GM12878 (cell line): ENCODE measurements at regions not wholly inside any gene's neighbourhood (a gene's known extent, or its start where the extent isn't known, plus 50 kb on each side); places are given as distances from the start of the nearest gene placed in this dataset.

Experiments
- ATAC-seq: fragments of 200-7000 bp; cut with Tn5 transposase; 3 replicates; pipeline ENCODE4 v1.9.1; 2020; ENCODE audit warnings: mild to moderate bottlenecking, moderate library complexity
- BruUV-seq: library from RNA; stranded (reverse); fragments of 400-500 nt; replicated peaks from 2 replicates; lab custom pipeline; 2021; lab: Mats Ljungman, UMichigan
- CTCF ChIA-PET: fragments of 300-600 bp; sonication (Branson Sonifier 250); formaldehyde crosslinking; extraction: SDS; loops from one replicate; lab custom pipeline; 2021; ENCODE audit warnings: inconsistent platforms; lab: Yijun Ruan, JAX
- POLR2A ChIA-PET: fragments of 350-600 bp; formaldehyde crosslinking; extraction: SDS; loops from one replicate; lab custom pipeline; 2021; ENCODE audit warnings: inconsistent platforms; lab: Charles Lee
- RAD21 ChIA-PET: fragments of 300-600 bp; sonication (Branson Sonifier 250); formaldehyde crosslinking; loops from one replicate; lab custom pipeline; 2023; ENCODE audit warnings: antibody characterized with exemption; ENCODE audit not compliant: unreplicated experiment; lab: Charles Lee
- SMC1A ChIA-PET: fragments of 300-600 bp; sonication (Branson Sonifier 250); formaldehyde crosslinking; loops from one replicate; lab custom pipeline; 2023; ENCODE audit not compliant: unreplicated experiment, uncharacterized antibody; lab: Charles Lee
- DNase-seq: peaks from one replicate; pipeline ENCODE4 v3.0.0-alpha.2; 2011; ENCODE audit warnings: low read depth, low spot score
- FAIRE-seq: peaks from 3 replicates; lab custom pipeline; 2011; peaks lifted over from hg19 to GRCh38; lab: Jason Lieb, UNC
- H2AFZ ChIP-seq: 2 replicates; pipeline ENCODE4 v1.6.0; 2011; ENCODE audit warnings: low read depth, low read length, control low read depth; ENCODE audit not compliant: control insufficient read depth
- H3K27ac ChIP-seq: 2 replicates; pipeline ENCODE4 v1.5.1; 2011; ENCODE audit warnings: control low read depth; ENCODE audit not compliant: control insufficient read depth, insufficient read depth
- H3K27me3 ChIP-seq, 2 experiments: replicated peaks in 1 of 2; 2 replicates each; pipeline versions ENCODE4 v1.6.0 to v1.6.1; 2011; ENCODE audit warnings: low read length in 1 of 2; ENCODE audit not compliant: control insufficient read depth in 2 of 2, insufficient read depth in 2 of 2
- H3K36me3 ChIP-seq, 2 experiments: 2 replicates each; pipeline ENCODE4 v1.5.1; 2011; ENCODE audit warnings: low read length in 1 of 2; ENCODE audit not compliant: control insufficient read depth in 2 of 2, insufficient read depth in 2 of 2
- H3K4me1 ChIP-seq: 2 replicates; pipeline ENCODE4 v1.6.1; 2011; ENCODE audit warnings: mild to moderate bottlenecking, low read length, moderate library complexity, mixed read lengths; ENCODE audit not compliant: control insufficient read depth, insufficient read depth
- H3K4me2 ChIP-seq: 2 replicates; pipeline ENCODE4 v1.6.0; 2011; ENCODE audit warnings: control low read depth; ENCODE audit not compliant: control insufficient read depth, insufficient read depth
- H3K4me3 ChIP-seq: fragments of 200-600 bp; sonication (generic); 2 replicates; pipeline ENCODE4 v1.5.1; 2016
- H3K79me2 ChIP-seq: 2 replicates; pipeline ENCODE4 v1.6.0; 2011; ENCODE audit warnings: low read length; ENCODE audit not compliant: control insufficient read depth, insufficient read depth
- H3K9ac ChIP-seq: 2 replicates; pipeline ENCODE4 v1.8.0; 2011; ENCODE audit warnings: low read length, control low read depth, mixed read lengths; ENCODE audit not compliant: control insufficient read depth, insufficient read depth
- H3K9me3 ChIP-seq: replicated peaks from 3 replicates; pipeline ENCODE4 v1.5.1; 2011; ENCODE audit warnings: mild to moderate bottlenecking, low read length; ENCODE audit not compliant: control insufficient read depth, insufficient read depth
- H4K20me1 ChIP-seq: 2 replicates; pipeline ENCODE4 v1.6.0; 2011; ENCODE audit not compliant: control insufficient read depth, insufficient read depth
- ETV6 ChIP-seq, 2 experiments: fragments of 450-650 bp in 1 of 2; IDR thresholded peaks in 1 of 2; conservative IDR thresholded peaks in 1 of 2; 2 replicates each; pipeline ENCODE4 v1.6.1; 2014; ENCODE audit warnings: antibody characterized with exemption in 1 of 2, borderline replicate concordance in 1 of 2, low read depth in 1 of 2, mild to moderate bottlenecking in 1 of 2, moderate library complexity in 1 of 2
- JUND ChIP-seq: IDR thresholded peaks from 2 replicates; pipeline ENCODE4 v1.6.1; 2012; ENCODE audit warnings: low read depth, mild to moderate bottlenecking, low read length, improper control_type of control experiment, moderate library complexity
- PAX5 ChIP-seq: IDR thresholded peaks from 2 replicates; pipeline ENCODE4 v1.6.1; 2011; ENCODE audit warnings: low read depth, low read length, borderline replicate concordance
- POLR2AphosphoS5 ChIP-seq: IDR thresholded peaks from 2 replicates; pipeline ENCODE4 v1.6.1; 2011; ENCODE audit warnings: mild to moderate bottlenecking, low read length, inconsistent platforms
- RB1 ChIP-seq: fragments of 450-650 bp; formaldehyde crosslinking; IDR thresholded peaks from 2 replicates; pipeline ENCODE4 v1.6.1; 2017; ENCODE audit warnings: mild to moderate bottlenecking, borderline replicate concordance
- SRF ChIP-seq, 2 experiments: IDR thresholded peaks; 2 replicates each; pipeline ENCODE4 v1.6.1; 2011; ENCODE audit warnings: low read depth in 2 of 2, low read length in 2 of 2, mild to moderate bottlenecking in 1 of 2, moderate library complexity in 1 of 2
- TCF12 ChIP-seq: IDR thresholded peaks from 2 replicates; pipeline ENCODE4 v1.6.1; 2011; ENCODE audit warnings: low read depth, mild to moderate bottlenecking, low read length
- YBX1 ChIP-seq: fragments of 450-650 bp; IDR thresholded peaks from 2 replicates; pipeline ENCODE4 v1.6.1; 2016; ENCODE audit warnings: antibody characterized with exemption
- ZNF24 ChIP-seq: fragments of 450-650 bp; IDR thresholded peaks from 2 replicates; pipeline ENCODE4 v1.6.1; 2017; ENCODE audit warnings: antibody characterized with exemption, mild to moderate bottlenecking
- WGBS: methylation state at CpG from one replicate; pipeline ENCODE4 v1.1.6; 2016; ENCODE audit warnings: low lambda C conversion rate; ENCODE audit not compliant: insufficient replicate concordance, insufficient coverage; ENCODE audit errors: missing lambda C conversion rate; 5-methylcytosine and 5-hydroxymethylcytosine counted together
- in situ Hi-C: fragments of 300-500 bp; cut with MboI; formaldehyde crosslinking; loops from 9 replicates; pipeline ENCODE4 v1.14.3; 2018; ENCODE audit warnings: mixed read lengths
- intact Hi-C: fragments of 100-400 bp; cut with micrococcal nuclease; formaldehyde crosslinking; loops from one replicate; pipeline ENCODE4 v1.14.2; 2022; ENCODE audit not compliant: unreplicated experiment
- TF ChIP-seq, protein P1 (sequence below): fragments of 450-650 bp; IDR thresholded peaks from 2 replicates; pipeline ENCODE4 v1.6.1; 2018; ENCODE audit warnings: borderline replicate concordance, mild to moderate bottlenecking; ENCODE audit not compliant: partially characterized antibody
- TF ChIP-seq, protein P2 (sequence below): IDR thresholded peaks from 2 replicates; pipeline ENCODE4 v1.6.1; 2011; ENCODE audit warnings: low read depth, low read length, improper control_type of control experiment, borderline replicate concordance
- TF ChIP-seq, protein P3 (sequence below): IDR thresholded peaks from 2 replicates; pipeline ENCODE4 v1.6.1; 2012; ENCODE audit warnings: low read depth, low read length, improper control_type of control experiment

DNA sequence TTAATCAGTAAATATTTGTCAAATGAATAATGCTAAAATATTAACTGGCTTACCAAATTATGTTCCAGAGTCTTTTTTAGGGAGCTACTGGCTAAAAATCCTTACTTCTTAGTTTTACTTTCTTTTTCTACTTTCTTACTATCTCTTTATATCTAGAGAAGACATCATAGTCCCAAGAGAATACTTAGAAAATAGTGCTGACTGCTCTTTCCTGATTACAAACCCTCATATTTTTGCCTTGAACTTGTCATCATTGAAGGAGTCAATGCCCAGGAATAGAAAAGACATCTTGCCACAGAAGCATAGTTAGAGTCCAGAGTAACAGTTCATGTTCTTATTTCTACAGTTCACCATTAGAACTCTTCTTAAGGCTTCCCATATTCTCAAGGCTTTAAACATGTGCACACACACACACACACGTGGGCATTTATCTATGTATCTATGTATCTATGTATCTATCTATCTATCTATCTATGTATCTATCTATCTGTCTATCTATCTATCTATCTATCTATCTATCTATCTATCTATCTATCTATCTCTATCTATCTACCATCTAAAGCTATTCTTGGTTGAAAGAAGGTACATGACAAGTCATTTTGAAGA lies 654.3 kb downstream of the ANXA1 start:
- TF ChIP-seq PAX5, result no peak
- TF ChIP-seq TCF12, result no peak
- TF ChIP-seq ZNF24, result no peak
- TF ChIP-seq YBX1, result no peak
- ChIA-PET POLR2A (no interaction called here), RAD21 (no interaction called here), CTCF (interaction anchor here (1.6 kb wide), 1 partner anchor 17 kb away, joined by 3 read pairs; no protein-coding TSS in a partner anchor), SMC1A (interaction anchor here (0.6 kb wide), 1 partner anchor 1400 kb away, joined by 4 read pairs; no protein-coding TSS in a partner anchor)
- Histone ChIP-seq H2AFZ (no peak overlapping the region), H3K36me3 (no peaks in the 10 kb centered on the region), H3K79me2 (no peaks in the 10 kb centered on the region), H3K9ac (no peak overlapping the region), H3K4me3 (no peak overlapping the region), H4K20me1 (no peaks in the 10 kb centered on the region), H3K27me3 (no peaks in the 10 kb centered on the region), H3K4me1 (no peaks in the 10 kb centered on the region), H3K9me3 (no peaks in the 10 kb centered on the region), H3K4me2 (no peak overlapping the region), H3K27ac (no peak overlapping the region)
- in situ Hi-C loops (no loop called here), intact Hi-C loops (no loop called here)
- DNase-seq (no peak), ATAC-seq (no peak), FAIRE-seq (no peak)
- no TSS peak for BruUV-seq
- WGBS, result 0% methylated on average over 1 of the region's 1 CpG

DNA sequence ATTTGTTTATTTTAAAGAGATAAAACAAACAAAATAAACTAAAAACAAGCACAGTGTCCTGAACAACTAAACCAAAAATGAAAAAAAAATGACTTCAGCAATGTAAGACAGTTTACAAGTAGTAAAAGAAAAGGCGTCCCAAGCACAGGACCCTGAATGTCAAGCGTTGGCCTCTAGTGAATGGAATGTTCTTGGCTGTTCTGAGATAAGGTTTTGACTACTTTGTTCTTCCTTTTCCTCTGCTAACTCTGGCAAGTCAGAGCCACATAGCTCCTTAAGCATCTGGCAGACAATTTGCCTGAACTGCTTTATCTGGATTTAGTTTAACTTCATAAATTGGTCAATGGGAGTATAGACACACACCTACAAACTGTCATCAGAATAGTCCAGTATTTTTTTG lies 655.2 kb downstream of the ANXA1 start:
- Histone ChIP-seq H3K4me2 (no peak overlapping the region), H2AFZ (no peak overlapping the region), H3K79me2 (no peaks in the 10 kb centered on the region), H4K20me1 (no peaks in the 10 kb centered on the region), H3K27ac (no peak overlapping the region), H3K36me3 (no peaks in the 10 kb centered on the region), H3K4me1 (no peaks in the 10 kb centered on the region), H3K9me3 (no peaks in the 10 kb centered on the region), H3K4me3 (no peak overlapping the region), H3K9ac (no peak overlapping the region), H3K27me3 (no peaks in the 10 kb centered on the region)
- in situ Hi-C loops, result no loop called here
- DNase-seq (no peak), ATAC-seq (no peak), FAIRE-seq (no peak)
- SMC1A ChIA-PET, result interaction anchor here (0.6 kb wide), 1 partner anchor 1401 kb away, joined by 4 read pairs; no protein-coding TSS in a partner anchor
- WGBS, result 0% methylated on average over 2 of the region's 2 CpGs
- intact Hi-C loops, result no loop called here
- POLR2A ChIA-PET, result no interaction called here
- CTCF ChIA-PET, result interaction anchor here (1.6 kb wide), 1 partner anchor 16 kb away, joined by 3 read pairs; no protein-coding TSS in a partner anchor
- RAD21 ChIA-PET, result no interaction called here
- BruUV-seq, result no TSS peak
- TF ChIP-seq SRF (IDR thresholded peaks at IDR 0.05; ENCODE audit: low read depth in 2 of 2, low read length in 2 of 2) (no peak), RB1 (no peak), POLR2AphosphoS5 (no peak), ETV6 (conservative IDR thresholded peaks at IDR 0.05 in 1 of 2, IDR thresholded peaks at IDR 0.05 in 1 of 2; ENCODE audit: borderline replicate concordance in 1 of 2, low read depth in 1 of 2) (no peak), JUND (no peak)
- TF ChIP-seq, protein P1, sequence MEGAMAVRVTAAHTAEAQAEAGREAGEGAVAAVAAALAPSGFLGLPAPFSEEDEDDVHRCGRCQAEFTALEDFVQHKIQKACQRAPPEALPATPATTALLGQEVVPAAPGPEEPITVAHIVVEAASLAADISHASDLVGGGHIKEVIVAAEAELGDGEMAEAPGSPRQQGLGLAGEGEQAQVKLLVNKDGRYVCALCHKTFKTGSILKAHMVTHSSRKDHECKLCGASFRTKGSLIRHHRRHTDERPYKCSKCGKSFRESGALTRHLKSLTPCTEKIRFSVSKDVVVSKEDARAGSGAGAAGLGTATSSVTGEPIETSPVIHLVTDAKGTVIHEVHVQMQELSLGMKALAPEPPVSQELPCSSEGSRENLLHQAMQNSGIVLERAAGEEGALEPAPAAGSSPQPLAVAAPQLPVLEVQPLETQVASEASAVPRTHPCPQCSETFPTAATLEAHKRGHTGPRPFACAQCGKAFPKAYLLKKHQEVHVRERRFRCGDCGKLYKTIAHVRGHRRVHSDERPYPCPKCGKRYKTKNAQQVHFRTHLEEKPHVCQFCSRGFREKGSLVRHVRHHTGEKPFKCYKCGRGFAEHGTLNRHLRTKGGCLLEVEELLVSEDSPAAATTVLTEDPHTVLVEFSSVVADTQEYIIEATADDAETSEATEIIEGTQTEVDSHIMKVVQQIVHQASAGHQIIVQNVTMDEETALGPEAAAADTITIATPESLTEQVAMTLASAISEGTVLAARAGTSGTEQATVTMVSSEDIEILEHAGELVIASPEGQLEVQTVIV, result no peak
- TF ChIP-seq, protein P2, sequence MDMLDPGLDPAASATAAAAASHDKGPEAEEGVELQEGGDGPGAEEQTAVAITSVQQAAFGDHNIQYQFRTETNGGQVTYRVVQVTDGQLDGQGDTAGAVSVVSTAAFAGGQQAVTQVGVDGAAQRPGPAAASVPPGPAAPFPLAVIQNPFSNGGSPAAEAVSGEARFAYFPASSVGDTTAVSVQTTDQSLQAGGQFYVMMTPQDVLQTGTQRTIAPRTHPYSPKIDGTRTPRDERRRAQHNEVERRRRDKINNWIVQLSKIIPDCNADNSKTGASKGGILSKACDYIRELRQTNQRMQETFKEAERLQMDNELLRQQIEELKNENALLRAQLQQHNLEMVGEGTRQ, result no peak
- TF ChIP-seq, protein P3, sequence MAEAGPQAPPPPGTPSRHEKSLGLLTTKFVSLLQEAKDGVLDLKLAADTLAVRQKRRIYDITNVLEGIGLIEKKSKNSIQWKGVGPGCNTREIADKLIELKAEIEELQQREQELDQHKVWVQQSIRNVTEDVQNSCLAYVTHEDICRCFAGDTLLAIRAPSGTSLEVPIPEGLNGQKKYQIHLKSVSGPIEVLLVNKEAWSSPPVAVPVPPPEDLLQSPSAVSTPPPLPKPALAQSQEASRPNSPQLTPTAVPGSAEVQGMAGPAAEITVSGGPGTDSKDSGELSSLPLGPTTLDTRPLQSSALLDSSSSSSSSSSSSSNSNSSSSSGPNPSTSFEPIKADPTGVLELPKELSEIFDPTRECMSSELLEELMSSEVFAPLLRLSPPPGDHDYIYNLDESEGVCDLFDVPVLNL, result no peak
